ENCODE measurements at regions not wholly inside any gene's neighbourhood (a gene's known extent, or its start where the extent isn't known, plus 50 kb on each side); places are given as distances from the start of the nearest gene placed in this dataset.

DNA sequence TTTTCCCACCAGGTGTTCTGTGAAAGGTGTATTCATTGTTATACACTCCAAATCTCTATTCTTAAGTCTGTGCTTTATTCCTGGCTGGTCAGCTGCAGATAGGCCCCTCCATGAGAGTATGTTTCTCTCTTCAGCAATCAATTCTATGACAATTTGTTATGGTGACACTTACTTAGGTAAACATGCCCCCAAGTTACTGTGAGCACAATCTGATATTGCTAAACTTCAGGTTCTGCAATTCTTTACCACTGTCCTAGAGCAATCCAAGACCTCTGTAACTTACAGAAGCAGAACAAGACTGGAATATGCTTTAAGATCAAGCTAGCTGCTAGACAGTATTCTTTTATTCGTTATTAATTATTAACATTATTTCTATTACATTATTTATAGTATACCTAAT lies 391.9 kb downstream of the FRK start:
- CTCF ChIA-PET, result no interaction called here
- no peak overlapping the region for H3K27ac Mint-ChIP-seq
- ATAC-seq (no peak), DNase-seq (ENCODE audit: low spot score) (no peak)
- H3K4me1 Mint-ChIP-seq, result peaks cover 5% of the 10 kb centered on the region
- no peaks in the 10 kb centered on the region for H3K9me3 Mint-ChIP-seq
- no peaks in the 10 kb centered on the region for H3K27me3 Mint-ChIP-seq (ENCODE audit: low read depth)
- H3K36me3 Mint-ChIP-seq, result no peaks in the 10 kb centered on the region
- TF ChIP-seq, protein P1, sequence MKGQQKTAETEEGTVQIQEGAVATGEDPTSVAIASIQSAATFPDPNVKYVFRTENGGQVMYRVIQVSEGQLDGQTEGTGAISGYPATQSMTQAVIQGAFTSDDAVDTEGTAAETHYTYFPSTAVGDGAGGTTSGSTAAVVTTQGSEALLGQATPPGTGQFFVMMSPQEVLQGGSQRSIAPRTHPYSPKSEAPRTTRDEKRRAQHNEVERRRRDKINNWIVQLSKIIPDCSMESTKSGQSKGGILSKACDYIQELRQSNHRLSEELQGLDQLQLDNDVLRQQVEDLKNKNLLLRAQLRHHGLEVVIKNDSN (CRISPR knock-in tag; IDR thresholded peaks at IDR 0.05), result no peak
- TF ChIP-seq FOXJ3 (CRISPR knock-in tag; IDR thresholded peaks at IDR 0.05; ENCODE audit: borderline replicate concordance), result no peak
- TF ChIP-seq, protein P2, sequence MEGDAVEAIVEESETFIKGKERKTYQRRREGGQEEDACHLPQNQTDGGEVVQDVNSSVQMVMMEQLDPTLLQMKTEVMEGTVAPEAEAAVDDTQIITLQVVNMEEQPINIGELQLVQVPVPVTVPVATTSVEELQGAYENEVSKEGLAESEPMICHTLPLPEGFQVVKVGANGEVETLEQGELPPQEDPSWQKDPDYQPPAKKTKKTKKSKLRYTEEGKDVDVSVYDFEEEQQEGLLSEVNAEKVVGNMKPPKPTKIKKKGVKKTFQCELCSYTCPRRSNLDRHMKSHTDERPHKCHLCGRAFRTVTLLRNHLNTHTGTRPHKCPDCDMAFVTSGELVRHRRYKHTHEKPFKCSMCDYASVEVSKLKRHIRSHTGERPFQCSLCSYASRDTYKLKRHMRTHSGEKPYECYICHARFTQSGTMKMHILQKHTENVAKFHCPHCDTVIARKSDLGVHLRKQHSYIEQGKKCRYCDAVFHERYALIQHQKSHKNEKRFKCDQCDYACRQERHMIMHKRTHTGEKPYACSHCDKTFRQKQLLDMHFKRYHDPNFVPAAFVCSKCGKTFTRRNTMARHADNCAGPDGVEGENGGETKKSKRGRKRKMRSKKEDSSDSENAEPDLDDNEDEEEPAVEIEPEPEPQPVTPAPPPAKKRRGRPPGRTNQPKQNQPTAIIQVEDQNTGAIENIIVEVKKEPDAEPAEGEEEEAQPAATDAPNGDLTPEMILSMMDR (IDR thresholded peaks at IDR 0.05), result no peak
- TF ChIP-seq, protein P3, sequence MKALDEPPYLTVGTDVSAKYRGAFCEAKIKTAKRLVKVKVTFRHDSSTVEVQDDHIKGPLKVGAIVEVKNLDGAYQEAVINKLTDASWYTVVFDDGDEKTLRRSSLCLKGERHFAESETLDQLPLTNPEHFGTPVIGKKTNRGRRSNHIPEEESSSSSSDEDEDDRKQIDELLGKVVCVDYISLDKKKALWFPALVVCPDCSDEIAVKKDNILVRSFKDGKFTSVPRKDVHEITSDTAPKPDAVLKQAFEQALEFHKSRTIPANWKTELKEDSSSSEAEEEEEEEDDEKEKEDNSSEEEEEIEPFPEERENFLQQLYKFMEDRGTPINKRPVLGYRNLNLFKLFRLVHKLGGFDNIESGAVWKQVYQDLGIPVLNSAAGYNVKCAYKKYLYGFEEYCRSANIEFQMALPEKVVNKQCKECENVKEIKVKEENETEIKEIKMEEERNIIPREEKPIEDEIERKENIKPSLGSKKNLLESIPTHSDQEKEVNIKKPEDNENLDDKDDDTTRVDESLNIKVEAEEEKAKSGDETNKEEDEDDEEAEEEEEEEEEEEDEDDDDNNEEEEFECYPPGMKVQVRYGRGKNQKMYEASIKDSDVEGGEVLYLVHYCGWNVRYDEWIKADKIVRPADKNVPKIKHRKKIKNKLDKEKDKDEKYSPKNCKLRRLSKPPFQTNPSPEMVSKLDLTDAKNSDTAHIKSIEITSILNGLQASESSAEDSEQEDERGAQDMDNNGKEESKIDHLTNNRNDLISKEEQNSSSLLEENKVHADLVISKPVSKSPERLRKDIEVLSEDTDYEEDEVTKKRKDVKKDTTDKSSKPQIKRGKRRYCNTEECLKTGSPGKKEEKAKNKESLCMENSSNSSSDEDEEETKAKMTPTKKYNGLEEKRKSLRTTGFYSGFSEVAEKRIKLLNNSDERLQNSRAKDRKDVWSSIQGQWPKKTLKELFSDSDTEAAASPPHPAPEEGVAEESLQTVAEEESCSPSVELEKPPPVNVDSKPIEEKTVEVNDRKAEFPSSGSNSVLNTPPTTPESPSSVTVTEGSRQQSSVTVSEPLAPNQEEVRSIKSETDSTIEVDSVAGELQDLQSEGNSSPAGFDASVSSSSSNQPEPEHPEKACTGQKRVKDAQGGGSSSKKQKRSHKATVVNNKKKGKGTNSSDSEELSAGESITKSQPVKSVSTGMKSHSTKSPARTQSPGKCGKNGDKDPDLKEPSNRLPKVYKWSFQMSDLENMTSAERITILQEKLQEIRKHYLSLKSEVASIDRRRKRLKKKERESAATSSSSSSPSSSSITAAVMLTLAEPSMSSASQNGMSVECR (CRISPR knock-in tag; IDR thresholded peaks at IDR 0.05; ENCODE audit: borderline replicate concordance), result no peak
- no peak for TF ChIP-seq SOX15 (CRISPR knock-in tag; IDR thresholded peaks at IDR 0.05)
- POLR2A ChIA-PET, result no interaction called here
- no peak overlapping the region for H3K4me3 Mint-ChIP-seq

DNA sequence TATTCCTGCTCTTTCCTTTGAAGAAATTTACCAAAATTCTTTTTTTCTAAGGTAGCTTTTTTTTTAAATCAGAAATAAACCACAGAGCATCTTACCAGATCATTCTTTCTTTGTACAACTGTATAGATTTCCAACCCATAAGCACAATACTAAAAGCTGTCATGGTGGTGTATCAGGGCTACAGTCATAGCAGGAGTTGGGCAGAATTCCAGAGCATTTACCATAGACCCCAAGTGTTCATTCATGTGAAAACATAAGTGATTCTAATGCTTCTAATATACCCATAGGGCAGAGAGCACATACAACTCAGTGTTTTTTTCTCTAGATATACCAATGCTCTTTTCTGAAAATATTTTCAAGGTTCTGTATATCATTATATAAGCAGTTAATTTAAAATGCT lies 392.5 kb downstream of the FRK start:
- H3K36me3 Mint-ChIP-seq, result no peaks in the 10 kb centered on the region
- H3K4me1 Mint-ChIP-seq, result peaks cover 5% of the 10 kb centered on the region
- no peak overlapping the region for H3K4me3 Mint-ChIP-seq
- ChIA-PET POLR2A (no interaction called here), CTCF (no interaction called here)
- no peaks in the 10 kb centered on the region for H3K9me3 Mint-ChIP-seq
- no peak overlapping the region for H3K27ac Mint-ChIP-seq
- ATAC-seq (no peak), DNase-seq (ENCODE audit: low spot score) (no peak)
- no peaks in the 10 kb centered on the region for H3K27me3 Mint-ChIP-seq (ENCODE audit: low read depth)
- TF ChIP-seq, protein P4, sequence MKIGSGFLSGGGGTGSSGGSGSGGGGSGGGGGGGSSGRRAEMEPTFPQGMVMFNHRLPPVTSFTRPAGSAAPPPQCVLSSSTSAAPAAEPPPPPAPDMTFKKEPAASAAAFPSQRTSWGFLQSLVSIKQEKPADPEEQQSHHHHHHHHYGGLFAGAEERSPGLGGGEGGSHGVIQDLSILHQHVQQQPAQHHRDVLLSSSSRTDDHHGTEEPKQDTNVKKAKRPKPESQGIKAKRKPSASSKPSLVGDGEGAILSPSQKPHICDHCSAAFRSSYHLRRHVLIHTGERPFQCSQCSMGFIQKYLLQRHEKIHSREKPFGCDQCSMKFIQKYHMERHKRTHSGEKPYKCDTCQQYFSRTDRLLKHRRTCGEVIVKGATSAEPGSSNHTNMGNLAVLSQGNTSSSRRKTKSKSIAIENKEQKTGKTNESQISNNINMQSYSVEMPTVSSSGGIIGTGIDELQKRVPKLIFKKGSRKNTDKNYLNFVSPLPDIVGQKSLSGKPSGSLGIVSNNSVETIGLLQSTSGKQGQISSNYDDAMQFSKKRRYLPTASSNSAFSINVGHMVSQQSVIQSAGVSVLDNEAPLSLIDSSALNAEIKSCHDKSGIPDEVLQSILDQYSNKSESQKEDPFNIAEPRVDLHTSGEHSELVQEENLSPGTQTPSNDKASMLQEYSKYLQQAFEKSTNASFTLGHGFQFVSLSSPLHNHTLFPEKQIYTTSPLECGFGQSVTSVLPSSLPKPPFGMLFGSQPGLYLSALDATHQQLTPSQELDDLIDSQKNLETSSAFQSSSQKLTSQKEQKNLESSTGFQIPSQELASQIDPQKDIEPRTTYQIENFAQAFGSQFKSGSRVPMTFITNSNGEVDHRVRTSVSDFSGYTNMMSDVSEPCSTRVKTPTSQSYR (CRISPR knock-in tag; IDR thresholded peaks at IDR 0.05), result no peak
- TF ChIP-seq ZBTB21 (CRISPR knock-in tag; IDR thresholded peaks at IDR 0.05; ENCODE audit: borderline replicate concordance) (no peak), ZNF232 (CRISPR knock-in tag; IDR thresholded peaks at IDR 0.05) (no peak), IRF2 (CRISPR knock-in tag; IDR thresholded peaks at IDR 0.05; ENCODE audit: borderline replicate concordance, low read depth) (no peak), NR2C2 (CRISPR knock-in tag; IDR thresholded peaks at IDR 0.05) (no peak), ESRRA (CRISPR knock-in tag; IDR thresholded peaks at IDR 0.05; ENCODE audit: borderline replicate concordance) (no peak)
- TF ChIP-seq, protein P5, sequence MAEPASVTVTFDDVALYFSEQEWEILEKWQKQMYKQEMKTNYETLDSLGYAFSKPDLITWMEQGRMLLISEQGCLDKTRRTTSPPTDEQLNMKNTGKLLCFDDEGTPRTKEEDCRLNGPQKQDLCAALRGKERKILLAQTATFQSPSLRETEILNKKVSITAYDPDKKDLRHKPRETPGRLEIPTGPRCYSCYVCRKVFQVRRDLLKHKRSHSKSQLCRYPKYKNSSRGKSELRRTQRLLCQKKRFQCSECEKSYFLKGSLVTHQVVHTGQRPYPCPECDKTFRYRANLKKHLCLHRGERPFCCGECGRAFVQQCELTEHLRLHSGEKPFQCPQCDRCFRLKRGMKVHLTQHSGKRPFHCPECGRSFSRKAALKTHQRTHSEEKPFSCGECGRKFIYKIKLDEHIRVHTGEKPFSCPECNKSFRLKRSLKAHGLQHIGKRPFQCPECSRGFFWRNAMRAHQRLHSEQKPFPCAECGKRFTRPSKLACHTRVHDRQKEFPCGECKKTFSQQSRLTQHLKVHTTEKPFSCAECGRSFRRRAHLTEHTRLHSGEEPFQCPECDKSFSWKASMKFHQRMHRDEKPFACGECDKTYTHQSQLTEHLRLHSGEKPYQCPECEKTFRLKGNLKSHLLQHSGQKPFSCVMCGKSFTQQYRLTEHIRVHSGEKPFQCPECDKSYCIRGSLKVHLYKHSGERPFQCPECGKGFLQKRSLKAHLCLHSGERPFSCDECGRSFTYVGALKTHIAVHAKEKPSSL (CRISPR knock-in tag; conservative IDR thresholded peaks at IDR 0.05), result no peak
- TF ChIP-seq, protein P6, sequence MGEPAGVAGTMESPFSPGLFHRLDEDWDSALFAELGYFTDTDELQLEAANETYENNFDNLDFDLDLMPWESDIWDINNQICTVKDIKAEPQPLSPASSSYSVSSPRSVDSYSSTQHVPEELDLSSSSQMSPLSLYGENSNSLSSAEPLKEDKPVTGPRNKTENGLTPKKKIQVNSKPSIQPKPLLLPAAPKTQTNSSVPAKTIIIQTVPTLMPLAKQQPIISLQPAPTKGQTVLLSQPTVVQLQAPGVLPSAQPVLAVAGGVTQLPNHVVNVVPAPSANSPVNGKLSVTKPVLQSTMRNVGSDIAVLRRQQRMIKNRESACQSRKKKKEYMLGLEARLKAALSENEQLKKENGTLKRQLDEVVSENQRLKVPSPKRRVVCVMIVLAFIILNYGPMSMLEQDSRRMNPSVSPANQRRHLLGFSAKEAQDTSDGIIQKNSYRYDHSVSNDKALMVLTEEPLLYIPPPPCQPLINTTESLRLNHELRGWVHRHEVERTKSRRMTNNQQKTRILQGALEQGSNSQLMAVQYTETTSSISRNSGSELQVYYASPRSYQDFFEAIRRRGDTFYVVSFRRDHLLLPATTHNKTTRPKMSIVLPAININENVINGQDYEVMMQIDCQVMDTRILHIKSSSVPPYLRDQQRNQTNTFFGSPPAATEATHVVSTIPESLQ (CRISPR knock-in tag; IDR thresholded peaks at IDR 0.05), result no peak
- TF ChIP-seq, protein P7, sequence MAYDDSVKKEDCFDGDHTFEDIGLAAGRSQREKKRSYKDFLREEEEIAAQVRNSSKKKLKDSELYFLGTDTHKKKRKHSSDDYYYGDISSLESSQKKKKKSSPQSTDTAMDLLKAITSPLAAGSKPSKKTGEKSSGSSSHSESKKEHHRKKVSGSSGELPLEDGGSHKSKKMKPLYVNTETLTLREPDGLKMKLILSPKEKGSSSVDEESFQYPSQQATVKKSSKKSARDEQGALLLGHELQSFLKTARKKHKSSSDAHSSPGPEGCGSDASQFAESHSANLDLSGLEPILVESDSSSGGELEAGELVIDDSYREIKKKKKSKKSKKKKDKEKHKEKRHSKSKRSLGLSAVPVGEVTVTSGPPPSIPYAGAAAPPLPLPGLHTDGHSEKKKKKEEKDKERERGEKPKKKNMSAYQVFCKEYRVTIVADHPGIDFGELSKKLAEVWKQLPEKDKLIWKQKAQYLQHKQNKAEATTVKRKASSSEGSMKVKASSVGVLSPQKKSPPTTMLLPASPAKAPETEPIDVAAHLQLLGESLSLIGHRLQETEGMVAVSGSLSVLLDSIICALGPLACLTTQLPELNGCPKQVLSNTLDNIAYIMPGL (CRISPR knock-in tag; IDR thresholded peaks at IDR 0.05), result no peak
- TF ChIP-seq, protein P8, sequence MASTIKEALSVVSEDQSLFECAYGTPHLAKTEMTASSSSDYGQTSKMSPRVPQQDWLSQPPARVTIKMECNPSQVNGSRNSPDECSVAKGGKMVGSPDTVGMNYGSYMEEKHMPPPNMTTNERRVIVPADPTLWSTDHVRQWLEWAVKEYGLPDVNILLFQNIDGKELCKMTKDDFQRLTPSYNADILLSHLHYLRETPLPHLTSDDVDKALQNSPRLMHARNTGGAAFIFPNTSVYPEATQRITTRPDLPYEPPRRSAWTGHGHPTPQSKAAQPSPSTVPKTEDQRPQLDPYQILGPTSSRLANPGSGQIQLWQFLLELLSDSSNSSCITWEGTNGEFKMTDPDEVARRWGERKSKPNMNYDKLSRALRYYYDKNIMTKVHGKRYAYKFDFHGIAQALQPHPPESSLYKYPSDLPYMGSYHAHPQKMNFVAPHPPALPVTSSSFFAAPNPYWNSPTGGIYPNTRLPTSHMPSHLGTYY (CRISPR knock-in tag; IDR thresholded peaks at IDR 0.05), result no peak
